H9 (cell line): ENCODE measurements at regions not wholly inside any gene's neighbourhood (a gene's known extent, or its start where the extent isn't known, plus 50 kb on each side); places are given as distances from the start of the nearest gene placed in this dataset.

Experiments used
- DNase-seq: peaks from one replicate; pipeline ENCODE4 v3.0.0-alpha.2; 2017
- H2AFZ ChIP-seq: one replicate; pipeline ENCODE4 v1.6.1; 2013; ENCODE audit warnings: mild to moderate bottlenecking, low read length, control low read depth, moderate library complexity
- H2AK5ac ChIP-seq: 2 replicates; pipeline ENCODE4 v1.6.1; 2013; ENCODE audit warnings: low read length, control low read depth, mixed read lengths; ENCODE audit not compliant: insufficient read length
- H2BK120ac ChIP-seq: one replicate; pipeline ENCODE4 v1.6.1; 2013; ENCODE audit warnings: low read depth, mild to moderate bottlenecking, low read length, control low read depth, inconsistent platforms; ENCODE audit not compliant: poor library complexity, severe bottlenecking
- H2BK12ac ChIP-seq: 2 replicates; pipeline ENCODE4 v1.6.1; 2013; ENCODE audit warnings: low read length, control low read depth, mixed read lengths, low read depth; ENCODE audit not compliant: insufficient read length
- H2BK15ac ChIP-seq: 2 replicates; pipeline ENCODE4 v1.6.1; 2013; ENCODE audit warnings: low read depth, low read length, control low read depth
- H2BK20ac ChIP-seq: one replicate; pipeline ENCODE4 v1.6.1; 2013; ENCODE audit warnings: low read depth, mild to moderate bottlenecking, low read length, control low read depth, inconsistent platforms; ENCODE audit not compliant: poor library complexity, severe bottlenecking
- H2BK5ac ChIP-seq: 2 replicates; pipeline ENCODE4 v1.6.1; 2013; ENCODE audit warnings: low read length, control low read depth, mixed read lengths; ENCODE audit not compliant: insufficient read length
- H3K14ac ChIP-seq: 2 replicates; pipeline ENCODE4 v1.6.1; 2013; ENCODE audit warnings: low read length, control low read depth; ENCODE audit not compliant: insufficient read depth
- H3K18ac ChIP-seq: 2 replicates; pipeline ENCODE4 v1.6.1; 2013; ENCODE audit warnings: low read depth, mild to moderate bottlenecking, mixed read lengths, low read length, control low read depth; ENCODE audit not compliant: insufficient read length
- H3K23ac ChIP-seq: 2 replicates; pipeline ENCODE4 v1.6.1; 2013; ENCODE audit warnings: low read length, control low read depth, mixed read lengths, low read depth; ENCODE audit not compliant: insufficient read length
- H3K23me2 ChIP-seq: 2 replicates; pipeline ENCODE4 v1.6.1; 2013; ENCODE audit warnings: low read depth, mild to moderate bottlenecking, mixed read lengths, low read length, control low read depth; ENCODE audit not compliant: insufficient read length, poor library complexity, severe bottlenecking
- H3K27ac ChIP-seq: 2 replicates; pipeline ENCODE4 v1.5.1; 2013; ENCODE audit warnings: low read length, control low read depth, mixed read lengths, low read depth; ENCODE audit not compliant: insufficient read length
- H3K27me3 ChIP-seq: 2 replicates; pipeline ENCODE4 v1.6.1; 2013; ENCODE audit warnings: low read length, control low read depth, inconsistent platforms; ENCODE audit not compliant: insufficient read depth
- H3K4ac ChIP-seq: 2 replicates; pipeline ENCODE4 v1.6.1; 2013; ENCODE audit warnings: low read depth, mild to moderate bottlenecking, control low read depth, inconsistent platforms, low read length, moderate library complexity
- H3K4me1 ChIP-seq: 2 replicates; pipeline ENCODE4 v1.6.1; 2013; ENCODE audit warnings: low read length, control low read depth, inconsistent platforms; ENCODE audit not compliant: insufficient read depth
- H3K4me2 ChIP-seq: 2 replicates; pipeline ENCODE4 v1.6.1; 2013; ENCODE audit warnings: low read length, control low read depth, mixed read lengths; ENCODE audit not compliant: insufficient read length, insufficient read depth
- H3K56ac ChIP-seq: 2 replicates; pipeline ENCODE4 v1.6.1; 2013; ENCODE audit warnings: low read depth, mild to moderate bottlenecking, mixed read lengths, low read length, control low read depth; ENCODE audit not compliant: insufficient read length
- H3K79me1 ChIP-seq: 2 replicates; pipeline ENCODE4 v1.6.1; 2013; ENCODE audit warnings: low read depth, mild to moderate bottlenecking, moderate library complexity, low read length, control low read depth, inconsistent platforms; ENCODE audit not compliant: insufficient read depth, poor library complexity, severe bottlenecking
- H3K79me2 ChIP-seq: 2 replicates; pipeline ENCODE4 v1.6.1; 2013; ENCODE audit warnings: low read length, control low read depth, inconsistent platforms; ENCODE audit not compliant: insufficient read depth
- H3K9ac ChIP-seq: 2 replicates; pipeline ENCODE4 v1.6.1; 2013; ENCODE audit warnings: low read length, control low read depth, mixed read lengths; ENCODE audit not compliant: insufficient read length; ENCODE audit errors: extremely low read depth
- H3K9me3 ChIP-seq: one replicate; pipeline ENCODE4 v1.6.1; 2013; ENCODE audit warnings: low read depth, low read length, inconsistent platforms; ENCODE audit not compliant: control insufficient read depth
- H3T11ph ChIP-seq: one replicate; pipeline ENCODE4 v1.6.1; 2013; ENCODE audit warnings: mild to moderate bottlenecking, low read length, control low read depth, inconsistent platforms
- H4K20me1 ChIP-seq: one replicate; pipeline ENCODE4 v1.6.1; 2013; ENCODE audit not compliant: control insufficient read depth, insufficient read length, insufficient read depth
- H4K5ac ChIP-seq: 2 replicates; pipeline ENCODE4 v1.6.1; 2013; ENCODE audit warnings: low read depth, mild to moderate bottlenecking, mixed read lengths, low read length, control low read depth; ENCODE audit not compliant: insufficient read length
- H4K8ac ChIP-seq: replicated peaks from 2 replicates; pipeline ENCODE4 v1.6.1; 2013; ENCODE audit warnings: low read length, control low read depth, mixed read lengths, low read depth; ENCODE audit not compliant: insufficient read length
- H4K91ac ChIP-seq: 2 replicates; pipeline ENCODE4 v1.6.1; 2013; ENCODE audit warnings: low read depth, mild to moderate bottlenecking, moderate library complexity, mixed read lengths, low read length, control low read depth; ENCODE audit not compliant: insufficient read length
- H3K27ac Mint-ChIP-seq, 3 experiments: 2 replicates in 2 of 3; 3 replicates in 1 of 3; pipeline ENCODE4 v1.8.0; 2020 to 2021; ENCODE audit warnings: mixed read lengths in 3 of 3, mild to moderate bottlenecking in 1 of 3, moderate library complexity in 1 of 3
- H3K27me3 Mint-ChIP-seq: 2 replicates; pipeline ENCODE4 v1.8.0; 2021; ENCODE audit warnings: low read depth, mild to moderate bottlenecking, moderate library complexity, mixed read lengths
- H3K36me3 Mint-ChIP-seq, 3 experiments: 2 replicates in 2 of 3; 3 replicates in 1 of 3; pipeline ENCODE4 v1.8.0; 2020 to 2021; ENCODE audit warnings: low read depth in 3 of 3, mixed read lengths in 3 of 3; ENCODE audit not compliant: insufficient read depth in 1 of 3
- H3K4me1 Mint-ChIP-seq, 2 experiments: 2 replicates each; pipeline ENCODE4 v1.8.0; 2020; ENCODE audit warnings: mixed read lengths in 2 of 2
- H3K4me3 Mint-ChIP-seq, 2 experiments: 2 replicates in 1 of 2; 3 replicates in 1 of 2; pipeline ENCODE4 v1.8.0; 2020 to 2021; ENCODE audit warnings: mild to moderate bottlenecking in 2 of 2, mixed read lengths in 2 of 2, moderate library complexity in 1 of 2
- H3K9me3 Mint-ChIP-seq, 2 experiments: 2 replicates in 1 of 2; 3 replicates in 1 of 2; pipeline ENCODE4 v1.8.0; 2020; ENCODE audit warnings: mild to moderate bottlenecking in 2 of 2, mixed read lengths in 2 of 2, moderate library complexity in 1 of 2
- WGBS: extraction: QIAGEN DNeasy Blood & Tissue Kit; methylation state at CpG from one replicate; pipeline ENCODE4 v1.1.7; 2013; ENCODE audit warnings: missing lambda C conversion rate, low lambda C conversion rate, mixed read lengths; ENCODE audit not compliant: insufficient read length; ENCODE audit errors: extremely low coverage; 5-methylcytosine and 5-hydroxymethylcytosine counted together
- TF ChIP-seq, protein P1 (sequence below): fragments of 200-600 bp; sonication (generic); conservative IDR thresholded peaks from 3 replicates; pipeline ENCODE4 v1.8.0; 2021; ENCODE audit warnings: antibody characterized with exemption, mild to moderate bottlenecking

DNA sequence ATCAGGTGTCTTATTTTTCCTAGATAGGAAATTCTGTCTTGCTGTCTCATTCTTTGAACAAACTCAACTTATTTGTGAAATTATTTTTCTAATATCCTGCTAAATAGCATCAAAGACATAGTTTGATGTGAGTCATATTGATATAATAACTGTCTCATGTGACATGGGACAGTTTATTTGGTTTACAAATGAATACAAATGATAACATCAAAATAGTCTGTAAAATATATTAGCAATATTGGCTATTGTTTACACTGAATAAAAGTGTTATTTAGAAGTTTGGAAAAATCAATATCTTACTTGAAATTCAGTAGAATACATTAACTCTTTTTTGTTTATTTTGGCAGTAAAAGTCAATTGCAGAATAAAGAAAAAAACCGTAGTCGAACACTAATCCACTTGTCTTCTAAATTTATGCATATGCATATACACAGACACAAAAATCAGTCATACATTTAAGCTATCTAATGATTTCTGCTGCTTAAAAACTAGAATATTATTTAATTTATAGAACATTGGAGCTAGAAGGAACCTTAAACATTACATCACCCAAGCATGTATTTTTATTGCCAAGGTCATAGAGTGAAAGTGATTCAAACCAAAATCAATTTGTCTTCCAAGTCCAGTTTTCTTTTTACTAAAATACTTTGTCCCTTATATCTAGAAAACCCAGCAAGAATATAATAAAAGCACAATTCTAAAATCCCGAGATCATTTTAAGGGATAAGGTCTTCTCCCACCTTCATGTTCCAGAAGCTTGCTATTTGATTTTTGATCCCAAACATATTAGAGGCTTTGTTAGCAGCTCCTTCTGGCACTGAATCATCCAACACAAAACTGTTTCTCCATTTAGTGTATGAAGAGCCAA lies 776.5 kb upstream of the SLITRK1 start:
- Histone ChIP-seq H3K27me3 (no peaks in the 10 kb centered on the region), H3K23ac (no peak overlapping the region), H2AFZ (no peak overlapping the region), H2BK12ac (no peak overlapping the region), H3K14ac (no peak overlapping the region), H2AK5ac (no peak overlapping the region), H3K27ac (no peak overlapping the region), H3K4me1 (peaks cover 9% of the 10 kb centered on the region; the same call in 1 of the 2 replicates), H2BK20ac (no peak overlapping the region), H4K8ac (no peak overlapping the region), H3K23me2 (no peaks in the 10 kb centered on the region), H3K4me2 (no peak overlapping the region), H4K5ac (no peak overlapping the region), H4K20me1 (no peaks in the 10 kb centered on the region), H2BK15ac (no peak overlapping the region), H3K18ac (no peak overlapping the region), H3K9me3 (no peaks in the 10 kb centered on the region), H3K4ac (no peak overlapping the region), H3K9ac (no peak overlapping the region), H3K56ac (no peak overlapping the region), H3K79me2 (no peaks in the 10 kb centered on the region), H4K91ac (no peak overlapping the region), H2BK120ac (no peak overlapping the region), H3K79me1 (no peaks in the 10 kb centered on the region), H3T11ph (no peak overlapping the region), H2BK5ac (no peak overlapping the region)
- Mint-ChIP-seq H3K27me3 (no peaks in the 10 kb centered on the region), H3K9me3 (peaks cover 9 to 19% of the 10 kb centered on the region in 2 experiments; a peak in 4 of 5 replicates), H3K36me3 (peaks cover 2 to 15% (median 10%) of the 10 kb centered on the region in 3 experiments), H3K27ac (no peak overlapping the region; a peak in 1 of 7 replicates), H3K4me3 (no peak overlapping the region), H3K4me1 (peaks cover 39 to 55% of the 10 kb centered on the region in 2 experiments)
- WGBS = no CpG with 5 or more reads among the region's 3 CpGs
- TF ChIP-seq, protein P1, sequence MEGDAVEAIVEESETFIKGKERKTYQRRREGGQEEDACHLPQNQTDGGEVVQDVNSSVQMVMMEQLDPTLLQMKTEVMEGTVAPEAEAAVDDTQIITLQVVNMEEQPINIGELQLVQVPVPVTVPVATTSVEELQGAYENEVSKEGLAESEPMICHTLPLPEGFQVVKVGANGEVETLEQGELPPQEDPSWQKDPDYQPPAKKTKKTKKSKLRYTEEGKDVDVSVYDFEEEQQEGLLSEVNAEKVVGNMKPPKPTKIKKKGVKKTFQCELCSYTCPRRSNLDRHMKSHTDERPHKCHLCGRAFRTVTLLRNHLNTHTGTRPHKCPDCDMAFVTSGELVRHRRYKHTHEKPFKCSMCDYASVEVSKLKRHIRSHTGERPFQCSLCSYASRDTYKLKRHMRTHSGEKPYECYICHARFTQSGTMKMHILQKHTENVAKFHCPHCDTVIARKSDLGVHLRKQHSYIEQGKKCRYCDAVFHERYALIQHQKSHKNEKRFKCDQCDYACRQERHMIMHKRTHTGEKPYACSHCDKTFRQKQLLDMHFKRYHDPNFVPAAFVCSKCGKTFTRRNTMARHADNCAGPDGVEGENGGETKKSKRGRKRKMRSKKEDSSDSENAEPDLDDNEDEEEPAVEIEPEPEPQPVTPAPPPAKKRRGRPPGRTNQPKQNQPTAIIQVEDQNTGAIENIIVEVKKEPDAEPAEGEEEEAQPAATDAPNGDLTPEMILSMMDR = no peak
- no peak for DNase-seq
